GM18868 (cell line): ENCODE measurements at regions not wholly inside any gene's neighbourhood (a gene's known extent, or its start where the extent isn't known, plus 50 kb on each side); places are given as distances from the start of the nearest gene placed in this dataset.

Experiments
- ATAC-seq: cut with Tn5 transposase; IDR thresholded peaks from one replicate; pipeline ENCODE4 v1.9.1; 2021; ENCODE audit warnings: mild to moderate bottlenecking, moderate library complexity; ENCODE audit not compliant: unreplicated experiment

DNA sequence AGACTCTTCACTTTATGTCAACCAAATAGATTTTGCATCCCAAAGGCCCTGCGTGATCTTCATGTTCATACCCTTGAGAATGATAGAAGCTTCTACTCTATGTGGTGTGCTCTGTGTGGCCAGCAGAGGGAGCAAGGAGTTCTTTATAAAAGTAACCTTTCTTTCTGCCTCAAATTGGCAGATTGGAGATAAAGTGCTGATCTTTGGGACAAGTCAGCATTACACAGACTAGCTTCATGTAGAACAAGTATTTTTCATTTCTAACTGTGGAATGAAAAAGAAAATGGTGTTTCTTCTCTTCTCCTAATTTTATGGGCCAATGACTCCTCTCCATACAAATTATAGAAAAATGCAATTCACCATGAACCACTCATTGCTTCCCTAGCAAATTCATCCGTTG lies 1214.1 kb downstream of the SORCS1 start:
- ATAC-seq: peak; percentile 47

DNA sequence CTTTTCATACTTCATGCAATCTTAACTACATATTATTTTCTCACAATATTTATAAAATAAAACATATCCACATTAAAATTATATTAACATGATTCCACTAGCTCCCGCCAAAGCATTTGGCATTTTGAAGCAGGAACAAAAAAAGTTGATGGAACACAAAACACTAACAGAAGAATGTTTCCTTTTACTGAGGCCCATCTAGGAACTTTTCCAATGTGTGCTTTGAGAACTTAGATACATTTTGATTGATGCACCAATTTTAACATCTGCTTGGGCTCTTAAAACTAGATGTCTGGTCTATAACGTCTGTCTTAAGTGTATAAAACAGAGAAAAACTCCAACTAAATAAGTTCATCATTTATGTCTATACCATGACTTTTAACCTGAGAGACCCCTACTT lies 1214.8 kb downstream of the SORCS1 start:
- ATAC-seq: no peak

DNA sequence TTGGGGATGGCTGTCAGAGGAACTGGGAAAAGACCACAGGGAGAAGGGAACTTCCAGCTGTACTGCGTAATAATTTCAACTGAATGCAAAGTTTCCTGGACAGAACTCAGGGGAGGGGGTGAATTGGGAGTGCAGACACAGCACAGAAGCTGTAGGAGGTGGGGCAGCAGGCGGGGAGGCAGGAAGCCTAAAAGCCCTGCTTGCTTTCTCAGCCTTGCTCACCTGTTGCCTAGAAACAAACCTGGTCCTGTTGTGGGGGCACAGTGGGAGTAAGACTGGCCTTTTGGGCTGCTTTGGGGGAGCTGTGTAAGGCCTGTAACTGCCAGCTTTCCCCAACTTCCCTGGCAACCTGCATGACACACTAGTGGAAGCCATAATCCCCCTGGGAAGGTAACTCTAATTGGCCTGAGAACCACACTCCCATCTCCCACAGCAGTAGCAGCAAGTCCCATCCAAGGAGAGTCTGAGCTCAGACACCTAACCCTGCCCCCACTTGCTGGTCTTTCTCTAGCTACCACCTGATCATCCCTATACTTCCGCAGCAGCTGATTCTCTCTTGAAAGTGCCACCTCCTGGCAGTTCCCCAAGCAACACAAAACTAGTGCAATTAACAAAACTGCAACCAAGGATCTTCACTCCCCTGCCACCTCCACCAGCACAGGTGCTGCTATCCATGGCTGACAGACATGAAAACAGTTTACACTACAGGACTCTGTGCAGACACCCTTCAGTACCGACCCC lies 1239.3 kb downstream of the SORCS1 start:
- ATAC-seq: no peak

DNA sequence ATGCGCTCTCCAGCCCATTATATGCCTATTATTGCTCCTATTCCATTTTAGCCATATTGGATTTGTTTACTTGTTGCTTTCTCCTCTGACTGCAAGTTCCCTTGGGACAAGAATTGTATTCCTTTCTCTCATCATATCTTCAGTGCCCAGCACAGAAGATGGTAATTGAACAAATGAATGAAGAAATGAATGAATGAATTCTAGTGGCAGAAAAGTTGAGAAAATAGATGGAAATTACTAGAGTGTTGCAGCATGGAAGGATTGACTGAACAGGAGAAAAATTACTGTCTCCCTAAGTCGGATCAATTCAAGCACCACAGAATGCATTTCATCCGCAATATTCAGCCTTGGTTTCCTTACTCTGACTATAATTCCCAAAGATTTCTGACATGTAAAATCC lies 1243.2 kb downstream of the SORCS1 start:
- ATAC-seq: no peak

DNA sequence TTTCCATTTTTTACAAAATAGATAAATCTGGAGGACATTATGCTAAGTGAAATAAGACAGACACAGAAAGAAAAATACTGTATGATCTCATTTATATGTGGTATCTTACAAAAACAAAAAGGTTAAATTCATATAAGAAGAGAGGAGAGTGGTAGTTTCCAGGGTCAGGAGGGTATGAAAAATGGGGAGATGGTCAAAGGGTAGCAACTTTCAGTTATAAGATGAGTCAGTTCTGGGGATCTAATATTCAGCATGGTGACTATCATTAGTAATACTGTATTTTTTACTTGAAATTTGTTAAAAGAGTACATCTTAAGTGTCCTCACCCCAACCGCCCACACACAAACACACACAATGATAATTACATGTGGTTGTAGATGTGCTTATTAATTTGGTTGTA lies 1250.1 kb downstream of the SORCS1 start:
- ATAC-seq: no peak

DNA sequence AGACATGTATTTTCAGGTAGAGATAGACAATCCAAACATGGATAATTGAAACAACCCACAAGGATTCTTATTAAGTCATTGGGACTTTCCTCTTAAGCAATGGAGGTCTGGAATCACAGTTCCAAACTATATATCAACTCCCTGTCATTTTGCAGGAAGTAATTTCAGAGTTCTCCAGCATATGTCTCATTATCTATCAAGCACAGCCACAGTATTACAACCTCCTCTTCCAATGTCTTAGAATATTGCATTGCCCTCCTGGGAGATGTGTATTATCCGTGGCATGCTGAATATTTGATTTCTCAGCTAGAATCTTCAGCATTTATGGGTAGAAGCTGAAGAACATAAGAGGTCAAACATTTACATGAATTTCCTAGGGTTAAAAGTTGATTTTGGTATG lies 1255.8 kb downstream of the SORCS1 start:
- ATAC-seq: no peak

DNA sequence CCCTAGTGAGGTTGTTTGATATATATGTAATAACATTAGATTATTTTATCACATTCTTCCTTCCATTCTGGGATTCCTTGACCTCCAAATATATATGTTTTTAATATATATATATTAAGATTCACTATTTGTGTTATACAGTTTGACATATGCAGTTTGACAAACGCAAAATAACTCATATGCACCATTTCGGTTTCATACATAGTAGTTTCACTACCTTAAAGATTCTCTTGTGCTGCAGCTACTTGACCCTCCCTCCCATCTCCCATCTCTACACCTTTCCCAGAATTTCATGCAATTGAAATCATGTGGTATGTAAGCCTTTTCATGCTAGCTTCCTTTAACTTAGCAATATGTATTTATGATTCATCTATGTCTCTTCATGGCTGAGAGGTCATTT lies 1244.4 kb downstream of the SORCS3 start:
- ATAC-seq: no peak

DNA sequence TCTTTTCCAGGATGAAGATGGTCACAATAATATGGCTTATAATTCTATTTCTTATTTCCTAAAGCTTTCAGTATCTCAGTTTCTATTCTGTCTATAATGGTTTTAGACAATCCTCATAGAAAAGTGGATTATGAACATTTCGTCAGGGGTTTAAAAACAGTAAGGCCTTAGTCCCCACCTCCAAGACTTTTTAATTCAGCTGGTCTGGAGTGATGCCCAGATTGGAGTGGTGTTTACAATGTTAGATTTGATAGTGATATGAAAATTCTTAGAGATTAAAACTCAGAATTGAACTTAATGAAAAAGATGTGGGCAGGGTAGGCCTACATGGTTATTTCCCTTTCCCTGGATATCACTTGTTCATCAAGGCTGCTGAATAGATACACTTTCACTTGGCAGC lies 1238.3 kb downstream of the SORCS3 start:
- ATAC-seq: no peak

DNA sequence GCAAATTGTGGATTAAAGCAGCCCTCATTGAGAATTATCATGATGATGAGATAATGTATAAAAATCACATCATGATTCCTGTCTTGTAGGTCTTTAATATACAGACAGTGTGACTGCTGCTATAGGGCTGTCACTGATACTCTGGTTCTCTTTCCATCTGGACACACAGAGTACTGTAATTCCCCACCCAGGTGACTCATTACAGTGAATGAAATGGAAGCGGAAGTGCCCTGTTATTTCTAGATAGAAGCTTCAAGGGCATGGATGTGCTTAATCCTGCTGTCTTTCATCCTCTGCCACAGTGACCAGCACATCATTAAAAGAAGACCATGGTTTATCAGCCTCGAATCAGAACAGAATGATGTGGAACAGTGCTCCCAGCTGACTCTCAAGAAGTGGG lies 1234.0 kb downstream of the SORCS3 start:
- no peak for ATAC-seq

DNA sequence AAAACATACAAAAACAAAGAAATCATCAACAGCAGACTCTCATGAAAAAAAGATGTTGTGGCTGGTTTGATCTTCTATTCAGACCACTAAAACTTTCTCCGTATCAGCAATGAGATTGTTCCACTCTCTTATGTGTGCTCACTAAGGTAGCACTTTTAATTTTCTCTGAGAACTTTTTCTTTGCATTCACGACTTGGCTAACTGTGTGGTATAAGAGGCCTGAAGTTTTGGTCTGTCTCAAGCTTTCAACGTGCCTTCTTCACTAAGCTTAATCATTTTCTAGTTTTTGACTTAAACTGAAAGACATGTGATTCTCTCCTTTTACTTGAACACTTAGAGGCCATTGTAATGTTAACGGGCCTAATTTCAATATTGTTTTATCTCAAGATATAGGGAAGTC lies 1231.6 kb downstream of the SORCS3 start:
- ATAC-seq: no peak

DNA sequence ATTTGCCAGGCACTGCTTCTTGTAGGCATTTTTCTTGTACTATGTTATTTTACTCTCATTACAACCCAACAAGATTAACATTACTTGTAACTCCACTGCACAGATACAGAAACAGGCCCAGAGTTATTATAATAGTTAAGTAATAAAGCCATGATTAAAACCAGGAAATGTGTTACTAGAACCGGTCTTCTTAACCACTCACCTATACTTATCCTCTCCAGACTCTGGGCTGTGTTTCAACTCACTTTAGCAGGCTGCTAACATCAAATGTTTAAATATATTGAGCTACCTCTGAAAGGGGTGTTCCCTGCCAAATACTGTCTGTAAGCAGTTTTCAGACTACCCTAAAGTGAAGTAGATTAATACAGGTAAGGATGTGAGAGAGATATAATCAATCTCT lies 1227.8 kb downstream of the SORCS3 start:
- ATAC-seq: no peak

DNA sequence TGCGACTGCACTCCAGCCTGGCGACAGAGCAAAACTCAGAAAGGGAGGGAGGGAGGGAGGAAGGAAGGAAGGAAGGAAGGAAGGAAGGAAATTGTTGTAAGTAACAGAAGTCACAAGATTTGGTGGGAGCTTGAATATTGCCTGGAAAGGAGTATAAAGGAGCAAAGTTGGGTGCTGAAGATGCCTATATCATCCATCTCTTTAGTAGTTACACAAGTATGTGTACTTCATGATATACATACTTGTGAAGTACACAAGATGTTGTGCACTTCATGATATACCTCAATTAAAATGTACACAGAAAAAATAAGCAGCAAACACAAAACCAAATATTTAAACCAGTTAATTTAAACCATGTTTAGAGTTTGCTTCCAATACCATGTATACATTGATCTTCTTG lies 1223.8 kb downstream of the SORCS3 start:
- ATAC-seq: no peak

DNA sequence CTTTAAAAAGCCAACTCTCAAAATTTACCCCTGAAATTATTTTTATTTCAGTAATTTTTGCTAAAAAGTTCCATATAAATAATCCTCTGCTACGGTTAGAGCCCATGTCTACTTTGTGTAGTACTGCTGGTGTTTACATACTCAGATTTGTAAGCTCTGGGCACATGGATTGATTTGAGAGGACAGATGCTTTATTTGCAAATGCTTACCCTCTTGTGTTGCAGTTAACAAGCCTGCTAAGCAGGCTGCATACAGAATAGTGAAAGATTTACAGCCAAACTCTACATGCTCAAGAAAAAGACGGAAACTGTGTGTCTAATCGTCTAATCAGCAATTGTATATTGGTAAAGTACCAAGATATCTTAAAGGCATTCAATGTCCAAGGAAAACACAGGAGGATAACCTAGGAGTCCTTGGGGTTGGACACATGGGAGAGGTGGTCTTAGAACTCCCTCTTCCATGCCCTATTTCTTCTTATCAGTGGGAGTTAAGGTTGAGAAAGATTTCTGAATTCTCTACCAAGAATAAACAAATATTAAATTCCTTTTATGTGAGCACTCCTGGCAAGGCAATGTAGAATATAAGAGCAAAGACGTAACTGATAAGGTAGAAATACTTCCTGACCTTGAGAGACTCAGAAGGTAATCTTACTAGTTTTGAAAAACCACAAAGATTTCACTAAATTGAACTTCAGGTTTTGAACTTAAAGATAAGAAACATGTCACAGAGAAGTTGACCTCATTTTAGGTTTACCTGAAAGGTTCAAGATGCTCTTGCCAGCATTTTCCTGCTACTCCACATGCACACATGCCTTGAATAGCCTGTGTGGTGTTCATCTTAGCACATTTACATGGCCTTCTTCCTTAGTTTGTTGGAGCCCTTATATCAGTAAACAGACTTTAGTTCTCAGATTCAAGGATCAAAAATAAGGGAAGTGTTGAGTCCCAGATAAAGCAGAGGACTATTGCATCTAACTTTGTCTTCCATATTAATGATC lies 1216.5 kb downstream of the SORCS3 start:
- ATAC-seq: no peak

DNA sequence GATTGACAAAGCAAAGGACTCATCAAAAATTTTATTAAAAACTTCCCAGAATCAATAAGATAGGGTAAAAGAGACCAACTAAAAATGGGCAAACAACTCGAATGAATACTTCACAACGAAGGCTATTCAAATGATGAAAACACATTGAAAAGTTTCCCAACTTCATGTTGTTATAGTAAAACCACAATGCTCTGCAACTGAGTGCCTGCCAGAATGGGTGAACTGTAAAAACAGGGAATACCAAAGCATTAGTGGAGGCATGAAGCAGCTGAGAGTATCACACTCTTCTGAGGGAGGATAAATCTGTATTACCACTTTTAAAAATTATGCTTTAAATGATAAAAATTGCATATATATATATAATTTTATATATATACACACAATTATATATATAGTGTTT lies 1214.7 kb downstream of the SORCS3 start:
- ATAC-seq: no peak

DNA sequence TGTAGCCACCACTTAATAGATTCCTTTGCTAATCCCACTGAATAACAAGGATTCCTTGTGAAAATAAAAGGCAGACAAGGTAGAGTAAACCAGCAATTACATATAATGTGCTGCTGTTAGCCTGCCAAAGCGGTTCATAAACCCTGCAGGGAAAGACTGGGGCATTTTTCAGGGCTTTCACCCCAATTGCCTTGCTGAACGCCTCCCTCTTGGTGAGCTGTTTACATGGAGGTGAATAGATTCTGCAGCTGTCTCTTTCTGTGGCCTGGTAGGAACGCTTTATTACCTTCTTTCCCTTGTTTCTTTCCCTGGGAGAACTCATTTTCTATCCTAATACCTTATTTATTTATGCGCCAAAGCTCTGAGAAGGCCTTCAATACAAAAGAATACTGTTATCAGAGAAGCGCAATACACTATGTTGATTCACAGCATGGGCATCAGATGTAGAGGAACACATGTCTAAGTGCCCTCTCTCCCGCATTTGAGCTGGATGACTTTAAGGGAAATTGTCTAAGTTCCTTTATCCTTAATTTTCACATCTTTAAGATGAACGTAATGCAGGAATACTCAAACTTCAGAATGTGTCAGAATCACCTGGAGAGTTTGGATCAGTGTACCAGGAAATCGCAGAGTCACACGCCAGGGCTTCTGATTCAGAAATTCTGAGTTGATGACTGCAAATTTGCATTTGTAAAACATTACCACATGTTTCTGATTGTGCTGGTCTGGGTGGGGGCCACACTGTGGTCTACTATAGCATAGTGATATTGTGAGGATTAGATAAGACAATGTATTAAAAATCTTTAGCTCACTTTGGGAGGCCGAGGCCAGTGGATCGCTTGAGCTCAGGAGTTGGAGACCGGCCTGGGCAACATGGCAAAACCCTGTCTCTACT lies 1203.8 kb downstream of the SORCS3 start:
- no peak for ATAC-seq

DNA sequence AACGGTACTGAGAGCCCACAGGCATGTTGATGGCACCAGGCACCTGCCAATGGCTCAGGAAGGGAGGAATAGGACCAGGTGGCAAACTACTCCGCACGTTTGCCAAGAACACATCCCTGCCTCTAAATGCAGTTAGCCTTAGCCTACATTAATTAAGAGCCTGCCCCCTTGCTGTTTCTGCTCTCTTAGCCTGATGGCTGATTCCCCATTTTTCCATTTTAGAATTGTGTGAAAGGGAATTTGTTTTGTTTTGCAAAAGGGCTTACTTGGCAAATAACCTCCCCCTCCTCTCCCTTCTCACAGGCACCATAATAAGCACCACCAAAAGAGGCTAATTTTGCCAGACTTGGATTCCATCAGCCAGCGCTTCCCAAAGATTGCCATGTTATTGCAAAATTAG lies 1203.2 kb downstream of the SORCS3 start:
- no peak for ATAC-seq

DNA sequence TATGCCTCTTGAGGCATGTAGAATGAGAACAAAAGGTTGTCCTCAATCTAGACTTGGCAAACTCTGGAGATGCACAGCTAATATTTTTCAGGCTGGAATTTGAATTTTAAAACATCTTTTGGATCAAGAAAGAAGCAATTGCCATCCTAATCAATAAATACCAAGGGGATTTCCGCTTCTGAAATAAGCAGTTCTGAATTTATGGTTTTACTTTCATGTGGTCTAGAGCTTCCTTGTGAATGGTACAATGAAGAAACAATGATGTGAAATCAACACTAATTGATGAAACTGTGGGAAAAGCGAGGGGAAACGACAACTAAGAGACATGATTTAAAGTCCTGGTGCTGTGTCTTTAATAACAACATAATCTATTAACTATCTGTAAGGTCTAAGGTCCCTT lies 1202.7 kb downstream of the SORCS3 start:
- ATAC-seq: peak; percentile 37

DNA sequence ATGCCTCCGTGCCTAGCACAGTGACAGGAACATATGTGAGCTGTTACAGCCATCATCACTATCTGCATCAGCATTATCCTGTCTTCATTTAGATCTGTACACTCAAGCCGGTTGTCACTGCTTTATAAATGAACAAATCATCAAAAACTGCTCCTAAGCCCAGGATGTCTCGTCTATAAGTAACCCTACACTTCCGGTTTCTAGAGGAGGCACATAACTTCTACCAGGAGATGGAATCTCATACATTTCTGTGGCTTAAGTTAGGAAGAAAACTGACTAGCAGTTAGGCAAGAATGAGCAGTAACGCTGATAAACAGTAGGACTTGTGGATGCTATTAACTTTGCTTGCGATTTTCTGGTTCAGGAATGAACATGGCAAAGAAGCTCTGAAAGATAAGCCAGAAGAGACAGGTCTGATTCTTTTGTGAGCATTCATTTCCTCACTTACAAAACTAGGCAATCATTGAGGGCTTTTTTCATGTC lies 1199.2 kb downstream of the SORCS3 start:
- ATAC-seq: no peak

DNA sequence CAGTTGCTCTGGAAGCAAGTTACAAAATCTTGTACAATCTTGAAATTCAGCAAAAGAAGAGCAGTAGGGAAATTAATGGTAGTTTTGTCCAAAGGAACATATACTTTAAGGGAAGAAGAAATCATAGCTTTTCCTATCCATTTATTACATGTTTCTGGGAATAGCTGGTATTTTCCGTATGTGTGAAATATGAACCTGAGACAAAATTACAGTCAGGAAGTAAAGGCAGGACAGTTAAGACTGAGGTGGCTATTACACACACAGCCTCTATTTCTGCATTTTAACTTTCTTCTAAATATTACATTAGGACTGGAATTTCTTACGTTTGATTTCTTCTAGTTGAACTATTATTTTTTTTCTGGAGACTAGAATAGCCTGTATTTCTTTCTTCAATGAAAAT lies 1197.3 kb downstream of the SORCS3 start:
- ATAC-seq: no peak

DNA sequence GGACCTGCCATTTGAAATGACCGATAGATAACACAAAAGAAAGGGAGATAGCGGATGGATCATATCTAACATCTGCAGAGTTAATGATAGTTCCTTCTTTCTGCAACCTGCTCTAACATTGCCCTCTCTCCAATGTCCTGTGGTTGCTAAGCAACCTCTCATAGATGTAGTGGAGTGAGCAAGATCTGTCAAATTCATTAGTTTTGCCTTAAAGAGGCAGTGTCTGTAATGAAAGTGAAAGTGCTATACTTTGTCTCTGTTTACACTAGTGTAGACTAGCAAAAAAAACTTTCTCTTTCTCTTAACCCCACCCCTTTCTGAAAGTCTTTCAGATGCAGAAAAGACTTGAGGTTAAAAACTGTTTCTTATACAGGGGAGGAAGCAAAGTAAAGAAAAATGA lies 1196.9 kb downstream of the SORCS3 start:
- peak; percentile 93 for ATAC-seq
